ENCODE measurements at regions not wholly inside any gene's neighbourhood (a gene's known extent, or its start where the extent isn't known, plus 50 kb on each side); places are given as distances from the start of the nearest gene placed in this dataset.
"Not testable (repeated sequence)": the region's sequence is repeated elsewhere in the genome, so short reads cannot be mapped to it uniquely, and the experiment has no call there.

- Histone ChIP-seq H3K4me3 (ENCODE audit: low read length) (no peak overlapping the region), H3K27ac (ENCODE audit: low read length) (no peak overlapping the region), H3K27me3 (ENCODE audit: control insufficient read depth, insufficient read depth, low read length) (no peaks in the 10 kb centered on the region), H3K4me1 (ENCODE audit: control insufficient read depth, low read depth, low read length) (no peaks in the 10 kb centered on the region), H3K9ac (ENCODE audit: low read length) (no peak overlapping the region), H3K36me3 (ENCODE audit: control insufficient read depth, low read depth, low read length) (no peaks in the 10 kb centered on the region), H3K9me3 (ENCODE audit: control insufficient read depth, low read depth, low read length) (no peaks in the 10 kb centered on the region)
These were observed 176.6 kb upstream of the NR3C2 start for GRCh38 chr4:148618856-148619255.

GRCh38 chr4:148608968-148609367 is 166.8 kb upstream of the NR3C2 start:
- H3K4me1 ChIP-seq (ENCODE audit: control insufficient read depth, low read depth, low read length), result no peaks in the 10 kb centered on the region
- H3K9me3 ChIP-seq (ENCODE audit: control insufficient read depth, low read depth, low read length), result no peaks in the 10 kb centered on the region
- no peak overlapping the region for H3K9ac ChIP-seq (ENCODE audit: low read length)
- no peaks in the 10 kb centered on the region for H3K27me3 ChIP-seq (ENCODE audit: control insufficient read depth, insufficient read depth, low read length)
- H3K27ac ChIP-seq (ENCODE audit: low read length), result no peak overlapping the region
- H3K36me3 ChIP-seq (ENCODE audit: control insufficient read depth, low read depth, low read length), result no peaks in the 10 kb centered on the region
- H3K4me3 ChIP-seq (ENCODE audit: low read length), result no peak overlapping the region

GRCh38 chr4:148598418-148599207 is 156.4 kb upstream of the NR3C2 start:
- H3K27ac ChIP-seq (ENCODE audit: low read length); H3K9ac ChIP-seq (ENCODE audit: low read length); H3K36me3 ChIP-seq (ENCODE audit: control insufficient read depth, low read depth, low read length); H3K27me3 ChIP-seq (ENCODE audit: control insufficient read depth, insufficient read depth, low read length); H3K9me3 ChIP-seq (ENCODE audit: control insufficient read depth, low read depth, low read length); H3K4me1 ChIP-seq (ENCODE audit: control insufficient read depth, low read depth, low read length); H3K4me3 ChIP-seq (ENCODE audit: low read length): not testable (repeated sequence)

DNA sequence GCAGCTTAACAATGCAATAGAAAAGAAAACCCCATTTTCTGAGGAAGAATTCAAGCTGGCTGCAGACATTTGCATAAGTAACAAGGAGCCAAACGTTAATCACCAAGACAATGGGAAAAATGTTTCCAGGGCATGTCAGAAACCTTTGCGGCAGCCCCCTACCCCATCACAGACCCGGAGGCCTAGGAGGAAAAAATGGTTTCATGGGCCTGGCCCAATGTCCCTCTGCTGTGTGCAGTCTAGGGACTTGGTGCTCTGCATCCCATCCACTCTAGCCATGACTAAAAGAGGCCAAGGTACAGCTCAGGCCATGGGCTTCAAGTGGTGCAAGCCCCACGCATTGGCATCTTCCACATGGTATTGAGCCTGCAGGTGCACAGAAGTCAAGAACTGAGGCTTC is 147.0 kb upstream of the NR3C2 start:
- Histone ChIP-seq H3K4me3 (ENCODE audit: low read length) (no peak overlapping the region), H3K4me1 (ENCODE audit: control insufficient read depth, low read depth, low read length) (no peaks in the 10 kb centered on the region), H3K9me3 (ENCODE audit: control insufficient read depth, low read depth, low read length) (peaks cover 7% of the 10 kb centered on the region), H3K27ac (ENCODE audit: low read length) (no peak overlapping the region), H3K9ac (ENCODE audit: low read length) (no peak overlapping the region), H3K27me3 (ENCODE audit: control insufficient read depth, insufficient read depth, low read length) (no peaks in the 10 kb centered on the region), H3K36me3 (ENCODE audit: control insufficient read depth, low read depth, low read length) (no peaks in the 10 kb centered on the region)

DNA sequence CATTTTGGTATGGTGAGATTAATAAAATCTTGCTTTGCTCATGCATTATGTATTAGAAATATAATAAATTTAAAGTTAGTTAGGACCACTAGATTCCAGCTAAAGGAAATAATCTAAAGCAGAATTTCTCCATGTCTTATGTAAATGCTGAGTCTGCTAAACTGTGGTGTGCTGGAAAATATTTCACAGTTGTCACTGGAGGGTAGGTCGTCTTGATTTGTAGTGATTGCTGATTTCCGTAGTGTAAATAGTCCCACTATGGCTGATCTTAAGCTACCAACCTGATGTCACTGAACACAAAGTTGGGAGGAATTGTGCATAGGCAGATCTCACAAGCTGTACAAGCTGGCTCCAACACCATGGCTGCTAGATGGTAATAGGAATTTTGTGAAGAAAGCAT is 133.4 kb upstream of the NR3C2 start:
- Histone ChIP-seq H3K9me3 (ENCODE audit: control insufficient read depth, low read depth, low read length) (no peaks in the 10 kb centered on the region), H3K27ac (ENCODE audit: low read length) (no peak overlapping the region)

DNA sequence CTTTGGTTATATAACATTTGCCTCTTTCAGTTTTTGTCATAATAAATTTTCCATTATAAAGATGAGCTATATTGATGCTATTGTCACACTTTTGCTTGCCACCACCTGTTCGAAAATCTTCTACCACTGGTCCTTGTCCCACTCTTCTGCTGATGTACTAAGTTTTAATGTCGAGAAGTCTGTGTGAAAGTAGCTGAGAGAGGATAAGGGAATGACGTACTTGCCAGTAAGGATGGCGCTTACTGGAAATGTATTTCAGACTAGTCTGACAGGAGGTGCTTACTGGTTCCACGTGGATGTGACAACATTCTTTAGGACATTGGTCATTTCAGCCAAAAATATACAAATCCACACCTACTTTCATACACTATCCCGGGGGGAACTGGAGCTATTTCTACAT is 132.7 kb upstream of the NR3C2 start:
- no peaks in the 10 kb centered on the region for H3K36me3 ChIP-seq (ENCODE audit: control insufficient read depth, low read depth, low read length)
- no peak overlapping the region for H3K9ac ChIP-seq (ENCODE audit: low read length)
- H3K9me3 ChIP-seq (ENCODE audit: control insufficient read depth, low read depth, low read length), result no peaks in the 10 kb centered on the region
- no peak overlapping the region for H3K4me3 ChIP-seq (ENCODE audit: low read length)
- H3K27ac ChIP-seq (ENCODE audit: low read length), result no peak overlapping the region
- no peaks in the 10 kb centered on the region for H3K27me3 ChIP-seq (ENCODE audit: control insufficient read depth, insufficient read depth, low read length)
- no peaks in the 10 kb centered on the region for H3K4me1 ChIP-seq (ENCODE audit: control insufficient read depth, low read depth, low read length)

More for the DNA sequence above, 133.4 kb upstream of the NR3C2 start:
- H3K27me3 ChIP-seq (ENCODE audit: control insufficient read depth, insufficient read depth, low read length), result no peaks in the 10 kb centered on the region
- no peak overlapping the region for H3K4me3 ChIP-seq (ENCODE audit: low read length)
- no peak overlapping the region for H3K9ac ChIP-seq (ENCODE audit: low read length)
- no peaks in the 10 kb centered on the region for H3K36me3 ChIP-seq (ENCODE audit: control insufficient read depth, low read depth, low read length)
- no peaks in the 10 kb centered on the region for H3K4me1 ChIP-seq (ENCODE audit: control insufficient read depth, low read depth, low read length)

- no peaks in the 10 kb centered on the region for H3K27me3 ChIP-seq (ENCODE audit: control insufficient read depth, insufficient read depth, low read length)
- H3K27ac ChIP-seq (ENCODE audit: low read length), result no peak overlapping the region
- no peak overlapping the region for H3K4me3 ChIP-seq (ENCODE audit: low read length)
These were observed 132.3 kb upstream of the NR3C2 start for GRCh38 chr4:148574502-148574901.

GRCh38 chr4:148574066-148574465 is 131.9 kb upstream of the NR3C2 start:
- Histone ChIP-seq H3K27me3 (ENCODE audit: control insufficient read depth, insufficient read depth, low read length) (no peaks in the 10 kb centered on the region), H3K9me3 (ENCODE audit: control insufficient read depth, low read depth, low read length) (no peaks in the 10 kb centered on the region), H3K9ac (ENCODE audit: low read length) (no peak overlapping the region), H3K36me3 (ENCODE audit: control insufficient read depth, low read depth, low read length) (no peaks in the 10 kb centered on the region), H3K4me3 (ENCODE audit: low read length) (no peak overlapping the region), H3K4me1 (ENCODE audit: control insufficient read depth, low read depth, low read length) (no peaks in the 10 kb centered on the region), H3K27ac (ENCODE audit: low read length) (no peak overlapping the region)

More at GRCh38 chr4:148574502-148574901, 132.3 kb upstream of the NR3C2 start:
- Histone ChIP-seq H3K9me3 (ENCODE audit: control insufficient read depth, low read depth, low read length) (no peaks in the 10 kb centered on the region), H3K4me1 (ENCODE audit: control insufficient read depth, low read depth, low read length) (no peaks in the 10 kb centered on the region), H3K36me3 (ENCODE audit: control insufficient read depth, low read depth, low read length) (no peaks in the 10 kb centered on the region), H3K9ac (ENCODE audit: low read length) (no peak overlapping the region)

DNA sequence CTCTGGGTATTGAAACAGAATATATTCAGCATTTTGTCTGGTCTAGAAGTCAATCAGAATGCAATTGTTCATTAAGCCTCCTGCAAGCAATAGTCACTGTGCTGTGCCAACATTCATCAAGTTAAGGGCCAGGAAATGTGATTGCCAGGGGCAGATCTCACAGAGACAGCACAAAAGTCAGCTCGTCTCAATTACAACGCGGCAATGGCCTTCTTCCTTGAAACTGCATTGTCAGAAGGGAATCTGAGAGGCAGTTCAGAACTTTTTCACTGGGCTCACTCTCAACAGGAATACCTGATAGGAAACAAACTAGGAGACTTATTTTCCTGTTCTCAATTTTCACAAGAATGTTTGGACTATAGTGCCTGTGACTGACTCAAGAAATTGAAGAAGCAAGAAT is 131.1 kb upstream of the NR3C2 start:
- no peaks in the 10 kb centered on the region for H3K36me3 ChIP-seq (ENCODE audit: control insufficient read depth, low read depth, low read length)
- no peaks in the 10 kb centered on the region for H3K9me3 ChIP-seq (ENCODE audit: control insufficient read depth, low read depth, low read length)
- no peak overlapping the region for H3K9ac ChIP-seq (ENCODE audit: low read length)
- H3K27ac ChIP-seq (ENCODE audit: low read length), result no peak overlapping the region
- H3K4me3 ChIP-seq (ENCODE audit: low read length), result no peak overlapping the region
- no peaks in the 10 kb centered on the region for H3K4me1 ChIP-seq (ENCODE audit: control insufficient read depth, low read depth, low read length)
- no peaks in the 10 kb centered on the region for H3K27me3 ChIP-seq (ENCODE audit: control insufficient read depth, insufficient read depth, low read length)

DNA sequence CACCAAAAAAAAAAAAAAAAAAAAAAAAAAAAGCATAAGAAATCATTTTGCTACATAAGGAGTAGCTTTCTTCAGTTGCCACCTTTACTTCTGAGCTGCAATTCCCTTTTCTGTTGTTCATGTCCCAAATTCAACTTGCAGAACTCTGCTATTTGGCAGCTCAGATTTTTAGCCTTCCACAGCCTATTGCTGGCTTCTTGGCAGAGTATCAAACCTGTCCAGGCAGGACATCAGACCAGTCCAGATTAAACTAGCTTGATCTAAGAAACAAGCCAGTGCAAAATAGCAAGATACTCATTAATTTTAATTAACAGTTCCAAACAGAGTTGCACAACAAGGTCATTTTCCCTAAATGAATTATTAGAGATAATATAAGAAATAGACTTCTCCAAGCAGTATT is 123.6 kb upstream of the NR3C2 start:
- Histone ChIP-seq H3K36me3 (ENCODE audit: control insufficient read depth, low read depth, low read length) (no peaks in the 10 kb centered on the region), H3K9ac (ENCODE audit: low read length) (no peak overlapping the region), H3K4me3 (ENCODE audit: low read length) (no peak overlapping the region), H3K4me1 (ENCODE audit: control insufficient read depth, low read depth, low read length) (no peaks in the 10 kb centered on the region), H3K27ac (ENCODE audit: low read length) (no peak overlapping the region), H3K9me3 (ENCODE audit: control insufficient read depth, low read depth, low read length) (no peaks in the 10 kb centered on the region), H3K27me3 (ENCODE audit: control insufficient read depth, insufficient read depth, low read length) (no peaks in the 10 kb centered on the region)

DNA sequence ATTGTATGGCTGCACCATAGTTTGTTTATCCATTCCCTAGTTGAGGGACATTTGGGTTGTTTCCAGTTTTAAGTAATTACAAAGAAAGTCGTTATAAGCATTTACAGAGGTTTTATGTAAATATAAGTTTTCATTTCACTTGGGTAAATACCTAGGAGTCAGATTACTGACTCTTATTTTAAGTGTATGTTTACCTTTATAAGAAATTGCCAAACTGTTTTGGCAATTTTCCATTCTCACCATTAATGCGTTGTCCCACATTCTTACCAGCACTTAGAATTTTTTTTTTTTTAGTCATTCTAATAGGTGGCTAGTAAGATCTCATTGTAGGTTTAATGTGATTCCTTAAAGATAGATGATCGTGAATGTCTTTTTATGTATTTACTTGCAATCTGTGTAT is 121.5 kb upstream of the NR3C2 start:
- Histone ChIP-seq H3K36me3 (ENCODE audit: control insufficient read depth, low read depth, low read length) (no peaks in the 10 kb centered on the region), H3K27ac (ENCODE audit: low read length) (no peak overlapping the region), H3K27me3 (ENCODE audit: control insufficient read depth, insufficient read depth, low read length) (no peaks in the 10 kb centered on the region), H3K9ac (ENCODE audit: low read length) (no peak overlapping the region), H3K9me3 (ENCODE audit: control insufficient read depth, low read depth, low read length) (no peaks in the 10 kb centered on the region), H3K4me3 (ENCODE audit: low read length) (no peak overlapping the region), H3K4me1 (ENCODE audit: control insufficient read depth, low read depth, low read length) (no peaks in the 10 kb centered on the region)

DNA sequence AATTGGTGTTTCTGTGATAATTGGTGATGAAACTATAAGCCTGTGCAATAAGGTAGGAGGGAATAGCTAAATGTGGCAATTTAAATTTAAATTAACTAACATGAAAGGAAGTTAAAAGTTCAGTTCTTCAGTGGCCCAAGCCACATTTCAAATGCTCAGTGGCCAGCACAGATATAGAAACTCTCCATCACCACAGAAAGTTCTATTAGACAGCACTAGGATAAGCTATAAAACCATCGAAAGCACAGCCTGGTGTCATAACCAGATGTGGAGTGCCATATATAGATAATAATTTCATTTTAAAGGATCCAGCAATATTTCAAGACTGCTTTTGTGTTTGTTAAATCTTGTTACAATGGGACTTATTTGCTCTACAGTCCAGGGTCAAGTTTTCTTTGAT is 119.3 kb upstream of the NR3C2 start:
- Histone ChIP-seq H3K4me1 (ENCODE audit: control insufficient read depth, low read depth, low read length) (no peaks in the 10 kb centered on the region), H3K27ac (ENCODE audit: low read length) (no peak overlapping the region), H3K9ac (ENCODE audit: low read length) (no peak overlapping the region), H3K36me3 (ENCODE audit: control insufficient read depth, low read depth, low read length) (no peaks in the 10 kb centered on the region), H3K9me3 (ENCODE audit: control insufficient read depth, low read depth, low read length) (no peaks in the 10 kb centered on the region), H3K4me3 (ENCODE audit: low read length) (no peak overlapping the region), H3K27me3 (ENCODE audit: control insufficient read depth, insufficient read depth, low read length) (no peaks in the 10 kb centered on the region)

Measured in iPS-18a (cell line).